Esophagus (tissue), 2 donors: ENCODE measurements at regions not wholly inside any gene's neighbourhood (a gene's known extent, or its start where the extent isn't known, plus 50 kb on each side); places are given as distances from the start of the nearest gene placed in this dataset.

Experiments used
- H3K27ac ChIP-seq, 2 donors: one replicate each; pipeline ENCODE4 v1.5.1; 2013; ENCODE audit warnings: low read depth in 2 of 2, mild to moderate bottlenecking in 2 of 2, inconsistent platforms in 1 of 2, low read length in 1 of 2, moderate library complexity in 1 of 2
- H3K27me3 ChIP-seq, 2 donors: one replicate each; pipeline ENCODE4 v1.6.1; 2013; ENCODE audit warnings: low read length in 2 of 2, control low read depth in 1 of 2, mild to moderate bottlenecking in 1 of 2; ENCODE audit not compliant: insufficient read depth in 2 of 2, control insufficient read depth in 1 of 2
- H3K36me3 ChIP-seq, 2 donors: one replicate each; pipeline ENCODE4 v1.6.1; 2013; ENCODE audit warnings: low read length in 1 of 2; ENCODE audit not compliant: control insufficient read depth in 2 of 2, insufficient read depth in 2 of 2
- H3K4me1 ChIP-seq, 2 donors: one replicate each; pipeline ENCODE4 v1.6.1; 2013; ENCODE audit warnings: low read length in 1 of 2; ENCODE audit not compliant: control insufficient read depth in 2 of 2, insufficient read depth in 2 of 2
- H3K4me3 ChIP-seq, 2 donors: one replicate each; pipeline ENCODE4 v1.5.1; 2013; ENCODE audit warnings: low read length in 2 of 2, mild to moderate bottlenecking in 2 of 2, low read depth in 1 of 2, moderate library complexity in 1 of 2
- H3K9me3 ChIP-seq, 2 donors: one replicate each; pipeline ENCODE4 v1.6.1; 2013; ENCODE audit warnings: mild to moderate bottlenecking in 2 of 2, low read depth in 1 of 2, low read length in 1 of 2, moderate library complexity in 1 of 2; ENCODE audit not compliant: control insufficient read depth in 2 of 2, insufficient read depth in 1 of 2
- WGBS, 2 donors: extraction: QIAGEN DNeasy Blood & Tissue Kit; methylation state at CpG; one replicate each; pipeline ENCODE4 v1.1.7; 2013; 5-methylcytosine and 5-hydroxymethylcytosine counted together
- donor health status: healthy with polysubstance abuse.
- donor health status: Bipolar disorder and iron deficiency.

GRCh38 chr3:159782724-159783421 is 205.8 kb upstream of the IL12A start:
- H3K9me3 ChIP-seq: no peaks in the 10 kb centered on the region
- no peaks in the 10 kb centered on the region for H3K36me3 ChIP-seq
- H3K4me3 ChIP-seq: no peak overlapping the region
- peaks cover 2 to 7% of the 10 kb centered on the region in 2 donors for H3K4me1 ChIP-seq
- H3K27me3 ChIP-seq: no peaks in the 10 kb centered on the region
- H3K27ac ChIP-seq: peak overlapping the region; percentile 50 to 57
- 76 to 82% methylated on average over 5 of the region's 5 CpGs for WGBS, 2 donors

DNA sequence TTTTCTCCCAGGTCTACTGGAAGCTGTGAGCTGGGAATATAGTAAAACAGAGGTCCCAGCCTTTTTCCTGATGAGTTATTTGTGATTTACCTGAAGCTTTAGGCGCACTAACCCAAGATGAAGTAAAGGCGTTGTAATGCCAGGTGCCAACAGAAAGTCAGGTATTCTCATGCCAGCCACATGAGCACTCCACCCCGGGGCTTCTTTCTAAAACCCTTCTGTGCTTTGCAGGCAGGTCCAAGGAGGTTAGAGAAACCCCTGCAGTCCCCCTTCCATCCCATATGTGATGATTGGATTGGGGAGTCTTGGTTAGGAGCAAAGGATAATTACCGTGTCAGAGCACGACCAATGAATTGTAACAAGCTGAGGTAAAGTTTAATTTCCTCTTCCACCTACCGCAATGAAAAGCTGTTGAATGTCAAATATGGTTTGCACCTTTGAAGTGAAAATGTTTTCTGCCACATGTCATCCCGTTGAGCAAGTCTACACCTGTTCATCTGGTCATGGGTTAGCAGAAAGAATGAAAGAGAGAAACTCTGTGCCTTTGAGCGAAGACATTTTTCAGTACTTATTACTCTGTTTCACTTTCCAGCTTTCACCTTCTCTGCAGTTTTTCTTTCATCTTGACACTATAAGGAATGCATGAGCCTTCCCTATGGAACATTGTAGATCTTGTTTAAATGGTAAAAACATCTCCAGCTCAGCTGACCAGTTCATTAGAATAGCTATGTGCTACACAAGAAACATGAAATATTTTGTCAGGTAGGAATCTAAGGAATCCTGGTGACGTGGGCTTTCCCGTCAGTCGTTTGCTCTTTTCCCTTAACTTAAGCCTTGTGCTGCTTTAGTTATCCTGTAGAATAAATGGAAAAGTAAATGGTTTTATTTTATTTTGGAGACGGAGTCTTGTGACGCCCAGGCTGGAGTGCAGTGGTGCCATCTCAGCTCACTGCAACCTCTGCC is 204.6 kb upstream of the IL12A start:
- Histone ChIP-seq H3K27me3 (no peaks in the 10 kb centered on the region), H3K9me3 (no peaks in the 10 kb centered on the region), H3K36me3 (no peaks in the 10 kb centered on the region), H3K27ac (peak overlapping the region; percentile 73 to 80), H3K4me1 (peaks cover 2 to 7% of the 10 kb centered on the region in 2 donors), H3K4me3 (peak overlapping the region in 1 of 2 donors; percentile 15)
- 44 to 58% methylated on average over 13 of the region's 13 CpGs for WGBS, 2 donors

GRCh38 chr3:159785273-159785708 is 203.3 kb upstream of the IL12A start:
- Histone ChIP-seq H3K27ac (no peak overlapping the region), H3K4me3 (no peak overlapping the region), H3K9me3 (no peaks in the 10 kb centered on the region), H3K4me1 (peaks cover 2 to 7% of the 10 kb centered on the region in 2 donors), H3K27me3 (no peaks in the 10 kb centered on the region), H3K36me3 (no peaks in the 10 kb centered on the region)
- 33 to 39% methylated on average over 1 of the region's 1 CpG for WGBS, 2 donors

DNA sequence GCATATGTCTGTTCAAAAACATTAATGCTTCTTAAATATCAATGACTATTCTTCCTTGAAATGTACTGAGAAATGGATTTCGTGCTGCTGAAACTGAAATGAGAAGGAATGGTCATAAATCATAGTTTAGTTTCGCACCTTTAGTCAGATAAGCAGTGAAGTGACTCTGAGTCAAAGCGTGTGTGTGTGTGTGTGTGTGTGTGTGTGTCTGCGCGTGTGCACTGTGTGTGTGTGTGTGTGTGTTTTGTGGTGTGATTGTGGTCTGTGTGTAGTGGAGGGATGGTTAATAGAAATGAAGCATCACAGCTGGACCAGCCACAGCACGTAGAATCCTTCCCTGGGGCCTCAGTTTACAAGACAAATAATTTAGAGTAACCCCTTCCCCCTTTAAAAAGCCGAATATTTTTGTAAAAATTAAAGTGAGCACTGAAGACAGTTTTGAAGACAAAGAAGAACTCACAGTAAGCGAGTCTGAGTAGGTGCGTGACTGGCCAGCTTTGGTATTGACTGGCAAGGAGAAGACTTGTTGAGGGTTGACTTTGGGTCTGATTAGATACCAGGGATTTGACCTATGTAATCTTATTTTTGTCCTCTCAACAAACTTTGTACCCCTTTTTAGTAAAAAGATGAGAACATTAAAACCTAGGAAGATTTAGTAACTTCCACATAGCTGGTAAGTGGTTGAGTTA is 202.0 kb upstream of the IL12A start:
- Histone ChIP-seq H3K27me3 (no peaks in the 10 kb centered on the region), H3K9me3 (no peaks in the 10 kb centered on the region), H3K27ac (peak overlapping the region; percentile 49 to 72), H3K4me1 (peaks cover 2 to 5% of the 10 kb centered on the region in 2 donors), H3K36me3 (no peaks in the 10 kb centered on the region), H3K4me3 (no peak overlapping the region)
- WGBS, 2 donors: 68 to 69% methylated on average over 9 of the region's 9 CpGs

DNA sequence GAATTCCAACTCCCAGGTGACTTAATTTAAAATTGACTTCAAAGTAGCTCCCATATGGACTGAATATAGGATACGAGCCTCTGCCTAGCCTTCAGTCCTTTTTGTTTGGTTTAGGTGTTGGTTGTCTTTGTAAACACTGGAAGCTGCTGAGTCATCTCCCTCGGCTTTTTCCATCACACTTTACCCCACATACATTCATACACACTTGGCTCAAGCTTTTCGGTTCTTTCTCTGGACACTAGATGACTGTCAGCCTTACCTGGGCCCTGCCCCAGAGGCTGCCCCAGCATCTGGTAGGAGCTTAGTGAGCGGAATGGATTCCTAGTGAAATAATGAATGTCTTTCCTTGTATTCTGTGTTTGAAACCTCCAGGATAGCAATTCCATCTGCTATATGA is 201.5 kb upstream of the IL12A start:
- H3K36me3 ChIP-seq: no peaks in the 10 kb centered on the region
- no peaks in the 10 kb centered on the region for H3K9me3 ChIP-seq
- peak overlapping the region; percentile 72 to 78 for H3K27ac ChIP-seq
- no peaks in the 10 kb centered on the region for H3K27me3 ChIP-seq
- H3K4me1 ChIP-seq: peaks cover 2 to 5% of the 10 kb centered on the region in 2 donors
- no peak overlapping the region for H3K4me3 ChIP-seq
- 35% methylated on average over 4 of the region's 4 CpGs for WGBS, 2 donors

DNA sequence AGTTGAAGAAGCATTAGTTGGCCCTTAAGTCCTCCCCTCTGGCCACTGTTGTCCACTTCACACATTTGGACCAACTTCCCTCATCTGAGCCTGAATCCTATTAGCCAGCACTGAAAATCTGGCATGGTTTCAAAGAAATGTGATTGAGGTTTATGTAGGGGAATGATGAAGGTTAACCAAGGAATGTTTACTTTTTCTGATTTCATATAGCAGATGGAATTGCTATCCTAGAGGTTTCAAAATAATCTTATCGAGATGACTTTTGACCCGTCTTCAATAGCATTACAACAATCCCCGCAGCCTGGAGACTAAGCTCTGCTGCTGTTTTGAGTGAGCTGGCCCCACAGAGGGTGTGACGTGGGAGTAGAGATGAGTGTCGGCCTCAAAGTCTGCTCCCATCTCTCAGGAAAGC is 200.8 kb upstream of the IL12A start:
- 39 to 55% methylated on average over 5 of the region's 5 CpGs for WGBS, 2 donors
- peak overlapping the region; percentile 51 to 73 for H3K27ac ChIP-seq
- H3K4me3 ChIP-seq: no peak overlapping the region

DNA sequence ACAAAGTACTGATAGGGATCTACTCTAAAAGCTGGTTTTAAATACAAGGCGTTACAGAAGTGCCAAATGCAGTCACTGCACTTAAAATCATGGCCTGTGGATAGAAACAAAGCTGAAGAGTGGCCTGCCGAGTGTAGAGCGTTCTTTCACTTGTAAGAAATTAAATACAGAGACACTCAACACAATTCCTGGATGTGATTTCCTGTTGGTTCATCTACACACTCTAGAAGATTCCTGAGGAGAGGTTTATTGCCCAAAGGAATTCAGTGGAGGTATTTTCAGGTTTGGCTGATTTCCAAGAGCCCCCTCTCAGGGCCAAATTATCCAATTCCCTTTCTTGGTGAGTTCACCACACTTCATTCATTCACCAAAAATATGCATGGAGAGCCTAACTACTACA is 200.3 kb upstream of the IL12A start:
- no peaks in the 10 kb centered on the region for H3K27me3 ChIP-seq
- WGBS, 2 donors: 58 to 67% methylated on average over 3 of the region's 3 CpGs
- no peaks in the 10 kb centered on the region for H3K36me3 ChIP-seq
- H3K4me1 ChIP-seq: peaks cover 2 to 5% of the 10 kb centered on the region in 2 donors
- H3K4me3 ChIP-seq: no peak overlapping the region
- peak overlapping the region; percentile 7 to 51 for H3K27ac ChIP-seq
- H3K9me3 ChIP-seq: no peaks in the 10 kb centered on the region

More for the DNA sequence above, 200.8 kb upstream of the IL12A start:
- Histone ChIP-seq H3K9me3 (no peaks in the 10 kb centered on the region), H3K27me3 (no peaks in the 10 kb centered on the region), H3K36me3 (no peaks in the 10 kb centered on the region), H3K4me1 (peaks cover 2 to 5% of the 10 kb centered on the region in 2 donors)

GRCh38 chr3:159789017-159789416 is 199.6 kb upstream of the IL12A start:
- H3K36me3 ChIP-seq: no peaks in the 10 kb centered on the region
- H3K27me3 ChIP-seq: no peaks in the 10 kb centered on the region
- no peaks in the 10 kb centered on the region for H3K9me3 ChIP-seq
- peak overlapping the region; percentile 24 to 42 for H3K27ac ChIP-seq
- 40 to 55% methylated on average over 4 of the region's 4 CpGs for WGBS, 2 donors
- peaks cover 2 to 5% of the 10 kb centered on the region in 2 donors for H3K4me1 ChIP-seq
- H3K4me3 ChIP-seq: no peak overlapping the region
